ENCODE measurements at regions not wholly inside any gene's neighbourhood (a gene's known extent, or its start where the extent isn't known, plus 50 kb on each side); places are given as distances from the start of the nearest gene placed in this dataset.

GRCh38 chr6:19995575-19996257 is 158.5 kb downstream of the ID4 start (continued):
- TF ChIP-seq ZBTB10 (tag by site-specific recombination; IDR thresholded peaks at IDR 0.05) = no peak
- no peak for TF ChIP-seq EGR2 (tag by site-specific recombination; IDR thresholded peaks at IDR 0.05; ENCODE audit: low read depth)
- no peak for TF ChIP-seq ZNF624 (tag by site-specific recombination; IDR thresholded peaks at IDR 0.05)

GRCh38 chr6:19997104-19997503 is 159.9 kb downstream of the ID4 start:
- POLR2A ChIA-PET = interaction anchor here (0.6 kb wide), 1 partner anchor 87 kb away, joined by 4 read pairs; no protein-coding TSS in a partner anchor
- H3K9me3 ChIP-seq (ENCODE audit: control insufficient read depth, insufficient read depth, low read depth, low read length) = no peaks in the 10 kb centered on the region
- H3K4me3 ChIP-seq (ENCODE audit: low read depth, low read length) = no peak overlapping the region
- CTCF ChIA-PET = no interaction called here
- H3K27ac ChIP-seq (ENCODE audit: extremely low read depth, low read depth, low read length) = no peak overlapping the region
- TF ChIP-seq ZNF626 (tag by site-specific recombination; IDR thresholded peaks at IDR 0.05) (no peak), ELK4 (IDR thresholded peaks at IDR 0.05; ENCODE audit: borderline replicate concordance, low read depth, low read length) (no peak), ZNF311 (tag by site-specific recombination; IDR thresholded peaks at IDR 0.05; ENCODE audit: borderline replicate concordance) (no peak), ZNF174 (tag by site-specific recombination; IDR thresholded peaks at IDR 0.05) (no peak), ZNF366 (tag by site-specific recombination; conservative IDR thresholded peaks at IDR 0.05) (peak; percentile 64), ZNF416 (tag by site-specific recombination; IDR thresholded peaks at IDR 0.05) (no peak), ZFP41 (tag by site-specific recombination; IDR thresholded peaks at IDR 0.05; ENCODE audit: borderline replicate concordance) (no peak)
- H3K36me3 ChIP-seq (ENCODE audit: control insufficient read depth in 2 of 2, insufficient read depth in 1 of 2, low read length in 2 of 2) = no peaks in the 10 kb centered on the region
- no peaks in the 10 kb centered on the region for H3K4me1 ChIP-seq (ENCODE audit: control insufficient read depth, insufficient read depth, low read length)

GRCh38 chr6:19998541-19998940 is 161.4 kb downstream of the ID4 start:
- ChIA-PET CTCF (no interaction called here), POLR2A (no interaction called here)
- Histone ChIP-seq H3K27ac (ENCODE audit: extremely low read depth, low read depth, low read length) (no peak overlapping the region), H3K9me3 (ENCODE audit: control insufficient read depth, insufficient read depth, low read depth, low read length) (no peaks in the 10 kb centered on the region), H3K36me3 (ENCODE audit: control insufficient read depth in 2 of 2, insufficient read depth in 1 of 2, low read length in 2 of 2) (no peaks in the 10 kb centered on the region), H3K4me3 (ENCODE audit: low read depth, low read length) (no peak overlapping the region), H3K4me1 (ENCODE audit: control insufficient read depth, insufficient read depth, low read length) (no peaks in the 10 kb centered on the region)
- TF ChIP-seq ZNF366 (tag by site-specific recombination; conservative IDR thresholded peaks at IDR 0.05) (no peak), ZNF549 (tag by site-specific recombination; IDR thresholded peaks at IDR 0.05) (no peak), INSM2 (tag by site-specific recombination; IDR thresholded peaks at IDR 0.05) (no peak), ZFP69B (tag by site-specific recombination; IDR thresholded peaks at IDR 0.05) (no peak), RBAK (tag by site-specific recombination; IDR thresholded peaks at IDR 0.05) (no peak)
